ENCODE measurements at regions not wholly inside any gene's neighbourhood (a gene's known extent, or its start where the extent isn't known, plus 50 kb on each side); places are given as distances from the start of the nearest gene placed in this dataset.

DNA sequence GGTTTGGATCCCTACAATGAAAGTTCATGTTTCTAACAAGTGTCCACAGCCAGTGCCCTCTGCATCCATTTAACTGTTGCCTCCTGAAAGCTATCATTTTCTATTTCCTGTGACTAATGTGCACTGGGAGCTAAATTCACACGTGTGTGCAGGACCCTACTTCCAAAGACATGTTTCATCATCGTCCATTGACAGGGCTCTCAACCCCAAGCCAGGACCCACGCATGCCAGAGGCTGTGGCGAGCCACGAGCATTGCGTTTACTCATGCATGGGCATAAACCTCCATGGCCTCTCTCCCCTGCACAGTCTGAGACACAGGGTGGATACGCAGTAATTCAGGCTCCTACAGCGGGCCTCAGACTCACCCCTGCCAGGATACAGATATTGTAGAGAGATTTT lies 153.2 kb downstream of the MAFB start:
- TF ChIP-seq, protein P1, sequence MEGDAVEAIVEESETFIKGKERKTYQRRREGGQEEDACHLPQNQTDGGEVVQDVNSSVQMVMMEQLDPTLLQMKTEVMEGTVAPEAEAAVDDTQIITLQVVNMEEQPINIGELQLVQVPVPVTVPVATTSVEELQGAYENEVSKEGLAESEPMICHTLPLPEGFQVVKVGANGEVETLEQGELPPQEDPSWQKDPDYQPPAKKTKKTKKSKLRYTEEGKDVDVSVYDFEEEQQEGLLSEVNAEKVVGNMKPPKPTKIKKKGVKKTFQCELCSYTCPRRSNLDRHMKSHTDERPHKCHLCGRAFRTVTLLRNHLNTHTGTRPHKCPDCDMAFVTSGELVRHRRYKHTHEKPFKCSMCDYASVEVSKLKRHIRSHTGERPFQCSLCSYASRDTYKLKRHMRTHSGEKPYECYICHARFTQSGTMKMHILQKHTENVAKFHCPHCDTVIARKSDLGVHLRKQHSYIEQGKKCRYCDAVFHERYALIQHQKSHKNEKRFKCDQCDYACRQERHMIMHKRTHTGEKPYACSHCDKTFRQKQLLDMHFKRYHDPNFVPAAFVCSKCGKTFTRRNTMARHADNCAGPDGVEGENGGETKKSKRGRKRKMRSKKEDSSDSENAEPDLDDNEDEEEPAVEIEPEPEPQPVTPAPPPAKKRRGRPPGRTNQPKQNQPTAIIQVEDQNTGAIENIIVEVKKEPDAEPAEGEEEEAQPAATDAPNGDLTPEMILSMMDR (conservative IDR thresholded peaks at IDR 0.05; ENCODE audit: low read depth, low read length) = no peak
- H3K4me3 ChIP-seq (ENCODE audit: low read depth, low read length) = no peak overlapping the region
- DNase-seq (ENCODE audit: low read depth) = no peak

DNA sequence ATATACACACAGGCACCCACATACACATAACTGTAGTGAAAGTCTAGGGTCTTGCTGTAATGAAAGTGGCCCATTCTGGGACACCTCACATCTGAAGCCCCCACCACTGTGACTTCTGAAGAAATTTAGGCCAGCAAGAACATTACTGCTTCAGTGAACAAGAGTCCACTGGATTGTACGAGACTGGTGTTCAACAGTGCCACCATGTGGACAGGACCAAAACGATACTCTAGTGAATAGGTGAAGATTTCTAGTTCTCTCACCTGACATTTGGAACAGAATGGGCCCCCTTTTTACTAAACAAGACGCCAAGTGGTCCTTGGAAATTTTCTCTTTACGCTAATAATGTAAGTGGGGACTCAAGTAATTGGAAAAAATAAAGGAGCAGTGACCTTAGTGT lies 156.9 kb downstream of the MAFB start:
- H3K4me3 ChIP-seq (ENCODE audit: low read depth, low read length) = no peak overlapping the region
- TF ChIP-seq, protein P1 (conservative IDR thresholded peaks at IDR 0.05; ENCODE audit: low read depth, low read length) = peak; percentile 56
- no peak for DNase-seq (ENCODE audit: low read depth)

DNA sequence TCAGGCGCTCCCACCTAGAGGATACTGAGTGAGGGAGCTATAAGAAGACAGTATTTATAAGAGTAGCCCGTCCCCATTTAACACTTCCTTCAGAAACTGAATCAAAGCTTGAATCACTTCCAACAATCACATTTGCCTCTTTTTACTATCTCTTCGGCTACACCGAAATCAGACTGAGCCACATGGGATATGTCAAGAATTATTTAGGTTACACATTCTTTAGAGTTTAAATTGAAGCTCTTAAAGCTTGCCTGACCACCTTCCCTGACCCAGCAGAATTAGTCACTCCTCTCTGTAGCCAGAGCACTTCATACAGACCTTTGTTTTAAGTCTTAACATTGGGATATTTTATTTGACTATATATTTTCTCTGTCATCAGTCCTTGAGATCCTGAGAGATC lies 163.7 kb downstream of the MAFB start:
- TF ChIP-seq, protein P1 (conservative IDR thresholded peaks at IDR 0.05; ENCODE audit: low read depth, low read length) = no peak
- H3K4me3 ChIP-seq (ENCODE audit: low read depth, low read length) = no peak overlapping the region
- DNase-seq (ENCODE audit: low read depth) = no peak

DNA sequence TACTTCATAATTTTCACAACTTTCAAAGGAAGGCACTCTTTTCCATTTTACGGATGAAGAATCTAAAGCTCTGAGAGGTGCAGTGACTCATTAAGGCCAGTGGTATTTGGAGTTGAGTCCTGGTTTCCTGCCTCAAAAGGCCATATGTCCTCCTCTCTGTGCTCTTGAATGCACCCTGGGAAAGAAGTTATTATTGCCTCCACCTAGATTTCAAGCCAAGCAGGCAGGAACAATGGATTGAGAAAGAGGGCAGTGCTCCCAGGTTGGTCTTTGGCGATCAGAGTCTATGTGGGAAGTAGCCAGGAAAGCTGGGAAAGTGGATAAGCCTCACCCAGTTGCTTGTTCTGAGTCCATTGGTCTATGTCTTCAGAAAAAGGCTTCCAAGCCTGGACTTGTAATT lies 165.0 kb downstream of the MAFB start:
- no peak for DNase-seq (ENCODE audit: low read depth)

DNA sequence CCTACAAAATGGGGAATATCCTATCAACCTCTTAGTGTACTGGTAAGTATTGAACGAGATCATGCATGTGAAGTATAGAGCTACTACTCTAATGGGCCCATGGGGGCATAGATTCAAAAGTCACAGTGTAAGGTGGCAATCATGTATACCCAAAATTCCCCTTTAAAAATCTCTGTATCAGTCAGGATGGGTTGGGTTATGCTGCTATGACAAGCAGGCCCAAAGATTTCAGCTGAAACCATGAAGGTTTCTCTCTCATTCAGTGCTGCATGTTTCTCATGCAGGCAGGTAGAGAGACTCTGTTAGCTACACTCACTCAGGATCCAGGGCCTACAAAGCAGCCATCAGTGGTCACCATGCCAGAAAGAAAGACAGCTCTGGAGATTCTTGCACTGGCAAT lies 166.6 kb downstream of the MAFB start:
- no peak overlapping the region for H3K4me3 ChIP-seq (ENCODE audit: low read depth, low read length)
- no peak for DNase-seq (ENCODE audit: low read depth)
- TF ChIP-seq, protein P1 (conservative IDR thresholded peaks at IDR 0.05; ENCODE audit: low read depth, low read length) = no peak

More for the DNA sequence above, 165.0 kb downstream of the MAFB start:
- no peak overlapping the region for H3K4me3 ChIP-seq (ENCODE audit: low read depth, low read length)
- TF ChIP-seq, protein P1 (conservative IDR thresholded peaks at IDR 0.05; ENCODE audit: low read depth, low read length) = no peak

DNA sequence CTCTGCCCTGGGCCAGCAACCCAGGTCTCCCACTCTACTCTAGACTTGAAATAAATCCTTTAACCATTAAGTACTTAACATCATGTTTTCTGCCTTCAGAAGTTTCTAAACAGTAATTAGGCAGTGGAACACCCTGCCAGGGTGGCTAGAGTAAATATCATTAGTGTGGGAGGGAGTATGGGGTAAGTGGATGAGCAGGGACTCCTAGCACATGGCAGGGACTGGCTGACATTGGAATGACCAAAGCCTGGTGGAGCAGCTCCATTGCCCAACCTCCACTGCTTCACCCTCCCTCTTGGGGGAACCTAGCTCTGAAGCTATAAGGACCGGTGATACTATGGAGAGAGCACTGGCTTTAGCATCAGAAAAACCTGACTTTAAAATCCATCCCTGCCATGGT lies 167.1 kb downstream of the MAFB start:
- H3K4me3 ChIP-seq (ENCODE audit: low read depth, low read length) = no peak overlapping the region
- DNase-seq (ENCODE audit: low read depth) = no peak
- TF ChIP-seq, protein P1 (conservative IDR thresholded peaks at IDR 0.05; ENCODE audit: low read depth, low read length) = no peak

DNA sequence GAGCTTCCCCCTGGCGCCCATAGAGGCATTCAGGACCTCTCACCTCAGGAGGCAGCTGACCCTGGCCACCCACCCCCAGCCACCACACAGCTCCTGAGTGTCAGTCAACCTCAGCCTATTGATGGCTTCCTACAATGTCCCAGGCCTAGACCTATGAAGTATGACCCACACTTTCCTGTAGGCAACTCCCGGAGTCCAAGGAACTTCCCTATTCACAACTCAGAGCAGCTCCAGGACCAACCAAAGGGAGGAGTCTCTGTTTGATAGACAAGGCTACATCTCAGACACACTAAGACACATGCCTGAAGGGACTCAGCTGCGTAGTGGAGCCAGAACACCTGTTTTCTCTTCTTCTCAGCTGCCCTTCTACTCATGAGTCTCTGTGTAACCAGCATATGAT lies 169.1 kb downstream of the MAFB start:
- TF ChIP-seq, protein P1 (conservative IDR thresholded peaks at IDR 0.05; ENCODE audit: low read depth, low read length) = no peak
- DNase-seq (ENCODE audit: low read depth) = no peak
- H3K4me3 ChIP-seq (ENCODE audit: low read depth, low read length) = no peak overlapping the region

All from epithelial cell of proximal tubule (primary cell).